ENCODE measurements at regions not wholly inside any gene's neighbourhood (a gene's known extent, or its start where the extent isn't known, plus 50 kb on each side); places are given as distances from the start of the nearest gene placed in this dataset.
"Not testable (repeated sequence)": the region's sequence is repeated elsewhere in the genome, so short reads cannot be mapped to it uniquely, and the experiment has no call there.

DNA sequence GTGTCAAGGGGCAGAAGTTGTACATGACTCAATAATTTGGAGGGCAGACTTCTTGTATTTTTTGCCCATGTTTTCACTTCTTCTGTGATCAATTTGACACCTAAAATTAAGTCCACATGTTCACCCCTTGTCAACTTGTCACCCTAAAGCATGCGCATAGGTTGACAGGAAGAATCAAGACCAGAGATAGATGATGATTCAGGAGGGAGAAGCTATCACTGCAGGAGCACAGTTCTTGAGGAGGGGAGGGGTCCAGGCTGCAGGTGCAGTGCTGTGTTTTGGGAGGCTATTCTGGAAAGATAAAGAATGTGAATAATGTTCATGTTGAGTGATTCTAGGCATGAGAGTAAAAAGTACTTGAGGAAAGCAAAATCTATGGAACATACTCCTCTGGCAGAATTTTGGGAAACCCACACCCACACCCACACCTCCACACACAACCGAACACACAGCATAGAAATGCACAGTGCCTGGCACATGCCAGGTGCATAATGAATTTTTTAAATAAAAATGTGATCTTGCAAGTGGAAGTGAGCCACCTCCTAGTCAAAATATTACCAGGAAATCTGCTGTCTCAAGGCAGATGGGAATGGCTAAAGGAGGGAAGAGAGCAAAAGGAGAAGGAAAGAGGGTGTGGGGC, 249.2 kb upstream of the MEX3C start:
- no peak for DNase-seq (ENCODE audit: low read depth, low spot score)
- no peak overlapping the region for H3K27ac ChIP-seq

DNA sequence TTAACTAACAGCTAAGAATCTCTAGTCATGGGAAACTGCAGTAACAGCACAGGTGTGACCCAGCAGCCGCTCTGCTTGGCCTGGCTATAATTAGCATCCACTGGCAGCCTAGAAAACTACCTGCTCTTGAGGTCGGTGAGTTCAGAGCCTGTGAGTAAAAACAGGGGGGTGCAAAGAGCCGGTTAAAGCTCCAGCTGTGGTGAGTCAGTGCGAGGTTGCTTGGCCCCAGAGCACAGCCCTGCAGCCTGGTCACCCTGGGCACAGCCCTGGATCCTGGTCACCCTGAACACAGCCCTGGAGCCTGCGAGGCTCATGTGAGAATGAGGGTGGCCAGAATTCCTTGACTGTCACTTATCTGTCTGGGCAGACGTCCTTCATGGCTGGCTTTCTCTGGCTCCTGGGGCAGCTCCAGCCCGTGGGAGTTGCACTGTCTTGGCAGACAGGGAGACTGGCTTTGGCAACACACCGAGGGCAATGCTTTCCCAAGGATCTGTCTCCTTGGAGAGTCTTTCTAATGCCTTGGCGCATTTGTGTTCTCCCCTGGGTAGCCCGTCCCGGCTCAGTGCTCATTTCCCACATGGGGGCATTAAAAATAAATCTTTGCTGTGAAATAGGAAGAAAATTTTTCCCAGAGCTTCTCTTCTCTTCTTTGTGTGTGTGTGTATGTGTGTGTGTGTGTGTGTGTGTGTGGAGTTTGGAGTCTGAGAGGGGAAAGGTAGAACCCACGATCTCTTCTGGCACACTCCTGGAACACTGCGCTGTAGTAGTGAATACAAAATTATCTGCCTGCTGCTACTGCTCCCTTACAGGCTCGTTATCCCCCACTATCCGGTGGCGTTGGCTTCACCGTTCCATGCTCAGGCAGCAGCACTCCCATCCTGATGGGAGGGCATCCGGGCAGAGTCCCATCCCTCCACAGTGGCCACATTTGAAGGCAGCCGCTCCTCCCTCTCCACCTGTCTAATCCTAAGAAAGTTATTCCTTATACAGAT, 250.2 kb upstream of the MEX3C start:
- no peak for DNase-seq (ENCODE audit: low read depth, low spot score)
- H3K27ac ChIP-seq: no peak overlapping the region

DNA sequence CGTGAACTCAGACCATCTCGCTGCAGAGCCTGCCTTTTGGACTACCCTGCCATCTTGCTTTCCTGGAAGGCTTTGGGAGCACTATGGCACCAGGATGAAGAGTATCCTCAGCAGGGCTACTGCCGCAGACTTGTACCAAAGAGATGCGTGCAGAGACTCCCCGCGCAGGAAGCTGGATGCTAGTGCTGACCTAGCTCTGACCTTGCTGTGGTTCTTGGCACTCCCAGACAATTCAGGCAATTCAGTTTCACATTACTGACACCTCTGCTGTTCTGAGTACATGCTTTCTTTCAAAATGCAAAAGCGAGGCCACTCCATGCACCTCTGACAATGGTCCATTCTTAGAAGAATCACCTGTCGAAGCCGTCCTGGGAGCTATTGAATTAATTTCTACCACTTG, 251.5 kb upstream of the MEX3C start:
- no peak for DNase-seq (ENCODE audit: low read depth, low spot score)
- no peak overlapping the region for H3K27ac ChIP-seq

DNA sequence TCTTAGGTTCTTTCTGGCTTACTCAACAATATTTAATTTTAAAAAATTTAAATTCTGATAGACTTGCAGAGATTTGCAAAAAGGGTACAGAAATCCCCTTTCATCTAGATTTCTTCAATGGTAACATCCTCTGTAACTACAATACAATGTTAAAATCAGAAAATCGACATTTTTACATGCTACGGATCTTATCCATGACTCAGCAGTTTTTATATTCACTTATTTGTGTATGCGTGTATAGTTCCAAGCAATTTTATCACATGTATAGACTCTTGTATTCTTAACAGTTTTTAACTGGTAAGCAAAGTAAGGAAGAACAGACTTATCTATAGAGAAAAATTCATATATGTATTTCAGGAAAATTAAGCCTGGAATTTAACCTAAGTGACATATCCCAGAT, 256.1 kb upstream of the MEX3C start:
- no peak for DNase-seq (ENCODE audit: low read depth, low spot score)
- no peak overlapping the region for H3K27ac ChIP-seq

DNA sequence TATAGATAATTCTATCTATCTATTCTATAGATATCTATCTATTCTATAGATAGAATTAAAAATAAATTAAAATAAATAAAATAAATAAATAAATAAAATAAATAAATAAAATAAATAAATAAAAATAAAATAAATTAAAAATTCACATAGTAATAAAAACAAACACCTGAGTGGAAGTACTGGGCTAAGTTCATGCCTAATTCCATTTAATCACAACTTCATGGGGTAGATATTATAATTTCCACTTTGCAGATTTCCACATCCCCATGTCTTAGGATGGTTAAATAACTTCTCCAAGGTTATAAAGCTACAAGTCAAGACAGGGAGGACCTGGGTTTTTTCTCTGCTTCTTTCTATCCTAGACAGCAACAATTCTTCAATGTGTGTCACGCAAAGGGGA, 261.4 kb upstream of the MEX3C start:
- H3K27ac ChIP-seq: no peak overlapping the region
- no peak for DNase-seq (ENCODE audit: low read depth, low spot score)

DNA sequence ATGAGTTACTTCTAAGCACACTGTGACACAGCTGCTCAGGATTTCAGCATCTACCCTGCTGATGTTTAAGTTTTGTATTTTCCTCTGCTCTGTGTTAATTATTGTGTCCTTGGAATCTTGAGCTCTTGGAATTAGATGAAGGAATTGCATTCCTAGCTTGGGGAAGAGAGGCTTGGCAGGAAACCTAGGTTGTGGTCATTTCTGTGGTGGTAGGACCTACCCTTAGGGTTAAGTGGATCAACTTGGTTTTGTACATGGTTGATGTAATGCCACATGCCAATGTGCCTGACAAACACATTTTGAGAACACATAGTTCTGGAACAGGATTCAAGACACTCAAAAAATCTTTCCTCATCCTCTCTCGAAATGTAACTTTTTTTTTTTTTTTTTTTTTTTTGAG, 264.5 kb upstream of the MEX3C start:
- DNase-seq (ENCODE audit: low read depth, low spot score): no peak

DNA sequence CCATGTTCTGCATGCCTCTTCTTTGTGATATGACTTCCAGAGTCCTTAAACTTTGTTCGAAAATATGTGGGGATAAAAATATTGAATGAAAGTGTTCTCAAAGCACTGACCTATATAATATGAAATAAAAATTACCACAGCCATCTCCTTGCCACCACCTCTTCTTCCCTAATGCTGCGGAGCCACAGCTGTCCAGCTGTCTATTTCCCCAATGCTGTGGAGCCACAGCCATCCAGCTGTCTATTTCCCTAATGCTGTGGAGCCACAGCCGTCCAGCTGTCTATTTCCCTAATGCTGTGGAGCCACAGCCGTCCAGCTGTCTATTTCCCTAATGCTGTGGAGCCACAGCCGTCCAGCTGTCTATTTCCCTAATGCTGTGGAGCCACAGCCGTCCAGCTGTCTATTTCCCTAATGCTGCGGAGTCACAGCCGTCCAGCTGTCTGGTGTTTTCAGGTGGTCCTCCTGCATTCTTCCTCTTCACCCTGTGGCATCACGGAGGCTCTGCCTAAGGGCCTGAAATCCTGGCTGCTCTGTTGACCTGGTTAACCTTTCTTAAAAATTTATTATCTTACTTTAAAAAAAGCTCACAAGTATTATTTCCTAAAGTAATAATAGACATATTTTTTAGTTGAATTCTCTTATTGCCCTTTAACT, 266.1 kb upstream of the MEX3C start:
- no peak for DNase-seq (ENCODE audit: low read depth, low spot score)

More for the DNA sequence above, 264.5 kb upstream of the MEX3C start:
- no peak overlapping the region for H3K27ac ChIP-seq

DNA sequence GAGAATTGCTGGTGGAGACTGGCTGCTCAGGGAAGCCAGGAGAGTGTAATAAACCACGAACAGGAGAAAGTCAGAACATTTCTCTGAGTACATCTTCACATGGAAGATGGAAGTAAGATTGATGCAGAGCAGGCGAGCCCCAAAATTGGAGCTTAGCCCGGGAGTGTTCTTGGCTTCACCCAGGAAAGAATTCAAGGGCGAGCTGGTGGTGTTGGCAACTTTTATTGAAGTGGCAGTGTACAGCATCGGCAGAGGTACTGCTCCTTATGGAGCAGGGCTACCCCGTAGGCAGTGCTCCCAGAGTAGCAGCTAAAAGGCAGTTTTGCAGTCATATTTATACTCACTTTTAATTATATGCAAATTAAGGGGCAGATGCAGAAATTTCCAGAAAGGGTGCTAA, 281.4 kb upstream of the MEX3C start:
- H3K27ac ChIP-seq: no peak overlapping the region
- no peak for DNase-seq (ENCODE audit: low read depth, low spot score)

More for the DNA sequence above, 266.1 kb upstream of the MEX3C start:
- H3K27ac ChIP-seq: no peak overlapping the region

DNA sequence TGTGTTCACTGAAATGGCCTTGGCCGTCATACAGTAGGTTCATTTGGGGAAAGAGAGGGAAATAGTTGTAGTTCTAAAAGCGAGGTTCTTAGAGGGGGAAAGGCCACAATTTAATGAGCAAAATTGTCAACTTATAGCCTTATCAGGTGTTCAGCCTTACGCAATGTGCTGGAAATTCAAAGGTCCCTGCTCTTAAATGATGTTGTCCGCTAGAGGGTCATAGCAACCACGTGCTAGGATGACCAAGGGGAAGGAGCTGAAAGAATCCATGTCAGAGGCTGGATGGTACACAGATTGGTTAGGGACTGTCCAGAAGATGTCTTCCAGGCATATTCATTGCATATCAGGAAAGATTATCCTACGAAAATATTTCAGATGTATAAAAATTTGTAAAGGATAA, 282.3 kb upstream of the MEX3C start:
- H3K27ac ChIP-seq: no peak overlapping the region
- DNase-seq (ENCODE audit: low read depth, low spot score): no peak

DNA sequence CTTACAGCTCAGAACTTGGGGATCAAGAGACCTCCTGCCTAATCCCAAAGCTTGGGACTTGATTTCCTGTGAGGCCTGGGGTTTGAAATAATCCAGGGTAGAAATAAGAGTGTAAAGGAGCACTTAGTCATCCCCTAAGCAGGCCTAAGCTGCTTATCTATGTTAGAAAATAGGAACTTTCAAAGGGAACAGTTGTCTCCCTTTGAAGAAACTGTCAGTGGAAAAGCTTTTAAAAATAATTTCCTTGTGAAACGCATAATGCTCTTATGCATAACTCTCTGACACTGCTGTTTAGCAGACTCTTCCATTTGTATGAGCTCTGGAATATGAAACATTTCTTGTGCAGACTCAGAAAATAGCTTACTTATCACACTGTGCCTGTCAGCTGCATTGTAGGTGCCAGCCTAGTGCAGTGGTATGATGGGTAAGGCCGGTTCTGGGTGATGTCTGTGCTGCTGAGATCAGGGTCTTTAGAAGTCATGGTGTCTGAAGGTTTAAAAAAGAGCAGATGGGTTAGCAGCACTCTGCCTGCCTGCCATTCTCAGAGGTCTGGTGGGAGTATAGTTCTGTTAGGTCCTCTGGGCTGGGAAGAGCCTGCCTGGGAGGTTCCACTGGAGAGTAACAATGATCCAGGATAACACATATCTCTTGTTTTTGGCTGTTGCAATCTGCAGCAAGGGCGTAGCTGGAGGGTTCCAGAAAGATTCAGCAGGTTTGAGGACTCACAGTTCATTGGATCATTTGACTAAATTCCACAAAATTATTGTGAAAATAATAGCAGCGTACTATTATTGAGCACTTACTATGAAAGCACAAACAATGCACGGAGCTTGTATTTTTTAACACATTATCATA, 283.2 kb upstream of the MEX3C start:
- DNase-seq (ENCODE audit: low read depth, low spot score): no peak
- H3K27ac ChIP-seq: no peak overlapping the region

DNA sequence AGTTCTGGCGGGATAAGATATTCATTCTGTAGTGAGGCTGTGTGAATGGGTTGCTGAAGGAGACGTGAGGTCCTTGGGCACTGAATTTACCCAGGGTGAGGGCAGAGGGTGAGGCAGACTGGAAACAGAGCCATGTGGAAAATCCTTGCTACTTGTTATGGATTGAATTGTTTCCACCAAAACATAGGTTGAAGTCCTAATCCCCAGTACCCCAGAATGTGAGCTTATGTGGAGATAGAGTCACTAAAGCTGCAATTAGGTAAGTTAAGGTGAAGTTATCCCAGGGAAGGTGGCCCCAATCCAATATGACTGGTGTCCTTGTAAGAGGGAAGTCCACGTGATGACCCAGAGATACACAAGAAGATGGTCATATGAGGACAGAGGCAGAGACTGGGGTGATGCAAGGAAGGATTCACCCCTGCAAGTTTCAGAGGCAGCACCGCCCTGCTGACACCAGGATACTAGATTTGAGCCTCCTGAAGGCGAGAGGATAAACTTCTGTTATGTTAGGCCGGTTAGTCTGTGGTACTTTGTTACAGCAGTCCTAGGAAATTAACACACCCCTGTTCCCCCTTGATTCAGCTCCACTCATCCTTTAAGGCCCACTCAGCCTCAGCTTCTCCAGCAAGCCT, 289.4 kb upstream of the MEX3C start:
- DNase-seq (ENCODE audit: low read depth, low spot score): no peak
- H3K27ac ChIP-seq: no peak overlapping the region

DNA sequence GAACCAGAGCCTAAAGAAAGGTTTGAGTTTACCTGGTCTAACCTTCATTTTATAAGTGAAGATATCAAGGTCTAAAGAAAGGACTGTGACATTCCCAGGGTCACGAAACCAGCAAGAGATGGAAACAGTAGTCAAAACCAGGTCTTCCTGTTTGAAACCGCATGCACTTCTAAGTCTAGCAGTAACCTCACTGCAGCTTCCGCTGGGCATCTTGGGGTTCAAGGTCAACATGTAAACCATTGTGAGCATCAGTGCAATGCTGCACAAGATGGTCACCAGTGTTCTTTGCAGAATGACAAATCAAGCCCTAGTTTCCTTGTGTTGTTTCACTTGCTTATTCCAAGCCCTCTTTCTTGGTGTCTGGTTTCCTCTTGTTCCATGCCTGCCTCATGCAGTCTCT, 292.9 kb upstream of the MEX3C start:
- H3K27ac ChIP-seq: no peak overlapping the region
- no peak for DNase-seq (ENCODE audit: low read depth, low spot score)

DNA sequence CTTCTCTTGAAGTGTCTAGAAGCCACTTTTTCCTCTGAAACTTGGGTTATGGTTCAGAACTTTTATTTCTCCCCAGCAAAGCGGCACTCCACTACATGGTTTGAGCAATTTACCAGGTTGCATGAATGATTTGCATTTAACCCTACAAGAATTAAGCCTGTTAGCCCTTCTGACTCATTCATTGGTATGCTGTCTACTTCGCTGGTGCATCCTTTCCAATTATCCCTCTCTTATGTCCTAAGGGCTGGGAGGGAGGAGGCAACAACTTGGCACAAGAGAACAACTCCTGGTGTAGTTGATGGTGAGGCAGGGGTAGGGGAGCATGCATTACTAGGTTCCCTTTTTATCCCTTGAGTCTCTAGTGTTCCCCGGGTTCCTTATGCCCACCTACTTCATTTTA, 293.4 kb upstream of the MEX3C start:
- H3K27ac ChIP-seq: no peak overlapping the region
- DNase-seq (ENCODE audit: low read depth, low spot score): no peak

DNA sequence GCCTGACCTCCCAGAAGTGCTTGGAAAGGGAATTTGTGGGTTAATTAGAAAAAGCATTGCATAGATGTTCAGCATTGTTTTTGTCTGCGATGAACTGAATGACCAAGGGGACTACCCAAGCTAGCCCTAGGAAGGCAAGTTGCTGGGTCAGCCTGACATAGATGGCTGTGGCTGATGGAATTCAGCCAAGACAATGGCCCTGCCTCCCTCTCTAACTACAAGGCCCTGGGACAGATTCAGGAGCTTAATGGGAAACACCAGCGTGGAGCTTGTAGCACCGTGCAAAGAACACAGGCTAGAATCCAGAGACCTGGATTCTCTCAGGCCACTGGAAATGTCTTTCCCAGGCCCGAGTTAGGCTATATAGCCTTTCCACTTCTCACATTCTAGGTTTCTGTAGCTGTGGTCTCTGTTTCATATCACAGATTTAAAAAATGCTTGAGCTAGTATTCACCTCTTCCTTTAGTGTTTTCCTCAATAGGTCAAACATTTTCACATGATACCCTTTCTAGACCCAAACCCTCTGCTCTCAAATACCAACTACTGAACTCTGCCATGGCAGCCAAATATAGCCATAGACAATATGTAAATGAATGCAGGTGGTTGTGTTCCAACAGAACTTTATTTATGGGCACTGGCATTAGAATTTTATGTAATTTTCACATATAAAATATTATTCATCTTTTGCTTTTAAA, 294.3 kb upstream of the MEX3C start:
- no peak for DNase-seq (ENCODE audit: low read depth, low spot score)
- no peak overlapping the region for H3K27ac ChIP-seq

DNA sequence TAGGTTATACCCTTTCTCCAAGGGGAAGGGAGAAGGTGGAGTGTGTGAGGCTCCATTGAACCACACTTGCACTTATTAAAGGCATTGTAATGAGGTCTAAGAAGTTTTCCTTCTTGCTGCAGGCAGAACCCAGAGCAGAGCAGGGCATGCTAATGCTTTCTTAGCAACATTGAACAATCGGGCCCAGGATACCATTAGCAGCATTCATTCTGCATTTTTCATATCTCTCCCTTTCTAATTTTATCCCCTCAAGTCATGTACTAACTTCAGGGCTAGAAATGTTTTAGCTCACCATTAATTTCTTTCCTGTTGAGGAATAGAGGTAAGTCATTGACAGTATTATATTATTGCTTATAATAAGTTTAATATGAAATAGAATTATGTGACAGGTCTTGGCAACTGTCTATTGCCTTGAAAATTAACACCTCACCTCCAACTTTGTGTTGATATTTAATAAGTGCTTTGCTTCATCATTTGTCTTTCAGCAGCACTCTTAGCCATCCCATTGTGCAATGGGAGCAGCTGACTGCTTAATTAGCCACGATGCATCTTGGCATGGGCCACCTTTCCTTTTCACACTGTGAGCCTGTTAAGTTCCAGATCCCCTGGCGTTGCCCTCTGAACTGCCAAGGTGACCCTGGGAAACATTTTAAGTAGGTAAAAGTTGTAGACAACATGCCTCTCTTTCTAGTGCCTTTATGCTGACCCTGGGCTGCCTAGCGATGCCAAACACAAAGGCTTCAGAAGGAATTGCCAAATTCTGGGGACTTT, 300.8 kb upstream of the MEX3C start:
- no peak overlapping the region for H3K27ac ChIP-seq
- no peak for DNase-seq (ENCODE audit: low read depth, low spot score)

DNA sequence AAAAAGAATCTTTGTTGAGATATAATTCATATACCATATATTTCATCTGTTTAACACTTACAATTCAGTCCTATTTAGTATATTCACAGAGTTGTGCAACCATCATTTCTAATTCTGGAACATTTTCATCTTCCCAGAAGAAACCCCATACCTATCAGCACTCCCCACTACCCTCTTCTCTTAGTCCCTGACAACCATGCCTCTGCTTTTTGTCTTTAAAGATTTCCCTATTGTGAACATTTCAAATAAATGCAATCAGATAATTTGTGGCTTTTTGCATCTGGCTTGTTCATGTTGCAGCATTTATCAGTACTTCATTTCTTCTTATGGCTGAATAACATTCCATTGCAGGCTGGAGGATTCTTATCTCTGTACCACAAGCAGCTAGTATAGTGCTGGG, 305.9 kb upstream of the MEX3C start:
- DNase-seq (ENCODE audit: low read depth, low spot score): no peak
- no peak overlapping the region for H3K27ac ChIP-seq

DNA sequence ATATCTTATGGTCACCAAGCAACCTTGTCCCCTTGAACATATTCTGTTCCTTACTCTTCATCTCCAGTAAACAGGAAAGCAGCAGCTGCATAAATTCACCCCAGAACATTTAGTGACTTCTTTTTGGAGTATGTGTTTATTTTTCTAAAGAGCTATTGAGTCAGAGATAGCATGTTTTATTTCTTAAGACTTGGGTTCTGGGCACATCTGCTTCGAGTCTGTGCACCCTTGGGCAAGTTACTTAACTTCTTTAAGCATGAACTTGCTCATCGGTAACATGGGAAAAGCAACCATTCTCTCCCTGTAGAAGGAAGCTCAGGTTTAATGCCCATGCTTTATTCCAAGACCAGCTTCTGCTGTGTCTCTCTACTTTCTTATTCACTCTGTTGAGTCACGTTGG, 309.3 kb upstream of the MEX3C start:
- DNase-seq (ENCODE audit: low read depth, low spot score): no peak
- no peak overlapping the region for H3K27ac ChIP-seq

DNA sequence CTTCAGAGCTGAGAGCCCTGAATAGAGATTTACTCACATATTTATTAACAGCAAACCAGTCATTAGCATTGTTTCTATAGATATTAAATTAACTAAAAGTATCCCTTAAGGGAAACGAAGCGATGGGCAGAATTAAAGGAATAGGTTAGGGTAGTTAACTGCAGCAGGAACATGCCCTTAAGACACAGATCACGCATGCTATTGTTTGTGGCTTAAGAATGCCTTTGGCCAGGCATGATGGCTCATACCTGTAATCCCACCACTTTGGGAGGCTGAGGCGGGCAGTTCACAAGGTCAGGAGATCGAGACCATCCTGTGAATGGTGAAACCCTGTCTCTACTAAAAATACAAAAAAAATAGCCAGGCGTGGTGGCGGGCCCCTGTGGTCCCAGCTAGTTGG, 310.9 kb upstream of the MEX3C start:
- H3K27ac ChIP-seq; DNase-seq (ENCODE audit: low read depth, low spot score): not testable (repeated sequence)
